ENCODE measurements at regions not wholly inside any gene's neighbourhood (a gene's known extent, or its start where the extent isn't known, plus 50 kb on each side); places are given as distances from the start of the nearest gene placed in this dataset.

DNA sequence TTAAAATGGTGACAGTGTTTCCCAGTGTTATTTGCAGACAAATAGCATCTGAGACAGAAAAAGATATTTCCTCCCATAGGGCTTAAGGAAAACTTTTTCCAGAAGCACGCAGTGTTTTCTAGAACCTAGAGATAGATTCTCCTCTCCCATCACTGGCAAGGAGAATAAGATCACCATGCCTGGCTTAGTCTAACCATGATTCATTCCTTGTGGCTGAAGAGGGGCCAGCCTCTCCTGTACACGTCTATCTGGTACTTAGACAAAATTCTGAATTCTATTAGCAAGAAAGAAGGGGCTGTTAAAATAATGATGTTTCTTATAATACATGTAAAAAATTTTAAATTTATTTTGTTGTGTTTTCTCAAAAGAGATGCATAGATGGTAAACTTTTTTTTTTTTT, 296.1 kb upstream of the LDB2 start:
- TF ChIP-seq, protein P1, sequence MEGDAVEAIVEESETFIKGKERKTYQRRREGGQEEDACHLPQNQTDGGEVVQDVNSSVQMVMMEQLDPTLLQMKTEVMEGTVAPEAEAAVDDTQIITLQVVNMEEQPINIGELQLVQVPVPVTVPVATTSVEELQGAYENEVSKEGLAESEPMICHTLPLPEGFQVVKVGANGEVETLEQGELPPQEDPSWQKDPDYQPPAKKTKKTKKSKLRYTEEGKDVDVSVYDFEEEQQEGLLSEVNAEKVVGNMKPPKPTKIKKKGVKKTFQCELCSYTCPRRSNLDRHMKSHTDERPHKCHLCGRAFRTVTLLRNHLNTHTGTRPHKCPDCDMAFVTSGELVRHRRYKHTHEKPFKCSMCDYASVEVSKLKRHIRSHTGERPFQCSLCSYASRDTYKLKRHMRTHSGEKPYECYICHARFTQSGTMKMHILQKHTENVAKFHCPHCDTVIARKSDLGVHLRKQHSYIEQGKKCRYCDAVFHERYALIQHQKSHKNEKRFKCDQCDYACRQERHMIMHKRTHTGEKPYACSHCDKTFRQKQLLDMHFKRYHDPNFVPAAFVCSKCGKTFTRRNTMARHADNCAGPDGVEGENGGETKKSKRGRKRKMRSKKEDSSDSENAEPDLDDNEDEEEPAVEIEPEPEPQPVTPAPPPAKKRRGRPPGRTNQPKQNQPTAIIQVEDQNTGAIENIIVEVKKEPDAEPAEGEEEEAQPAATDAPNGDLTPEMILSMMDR (IDR thresholded peaks at IDR 0.05; ENCODE audit: insufficient read depth, low read depth, low read length, missing control alignments): no peak
- DNase-seq (ENCODE audit: low read depth): no peak
- no peak overlapping the region for H3K4me3 ChIP-seq (ENCODE audit: low read length)

- H3K4me3 ChIP-seq (ENCODE audit: low read length): no peak overlapping the region
- TF ChIP-seq, protein P1 (IDR thresholded peaks at IDR 0.05; ENCODE audit: insufficient read depth, low read depth, low read length, missing control alignments): no peak
- DNase-seq (ENCODE audit: low read depth): no peak
Measured at GRCh38 chr4:17189759-17190158, 291.3 kb upstream of the LDB2 start.

DNA sequence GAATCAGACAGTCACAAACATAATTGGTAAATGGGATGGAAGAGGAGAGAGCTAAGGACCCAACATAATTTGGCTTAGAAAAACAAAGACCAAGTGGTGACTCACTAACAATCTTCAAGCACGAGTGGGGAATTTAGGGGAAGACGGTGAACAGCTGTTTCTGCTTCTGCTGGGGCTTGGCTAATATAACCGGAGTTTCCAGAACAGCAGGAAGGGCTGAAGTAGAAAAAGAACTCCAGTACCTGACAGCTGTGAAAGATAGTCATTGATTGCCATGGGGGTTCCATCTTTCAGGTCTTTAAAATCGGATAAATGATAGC, 290.9 kb upstream of the LDB2 start:
- DNase-seq (ENCODE audit: low read depth): peak; percentile 11
- H3K4me3 ChIP-seq (ENCODE audit: low read length): no peak overlapping the region
- TF ChIP-seq, protein P1 (IDR thresholded peaks at IDR 0.05; ENCODE audit: insufficient read depth, low read depth, low read length, missing control alignments): no peak

DNA sequence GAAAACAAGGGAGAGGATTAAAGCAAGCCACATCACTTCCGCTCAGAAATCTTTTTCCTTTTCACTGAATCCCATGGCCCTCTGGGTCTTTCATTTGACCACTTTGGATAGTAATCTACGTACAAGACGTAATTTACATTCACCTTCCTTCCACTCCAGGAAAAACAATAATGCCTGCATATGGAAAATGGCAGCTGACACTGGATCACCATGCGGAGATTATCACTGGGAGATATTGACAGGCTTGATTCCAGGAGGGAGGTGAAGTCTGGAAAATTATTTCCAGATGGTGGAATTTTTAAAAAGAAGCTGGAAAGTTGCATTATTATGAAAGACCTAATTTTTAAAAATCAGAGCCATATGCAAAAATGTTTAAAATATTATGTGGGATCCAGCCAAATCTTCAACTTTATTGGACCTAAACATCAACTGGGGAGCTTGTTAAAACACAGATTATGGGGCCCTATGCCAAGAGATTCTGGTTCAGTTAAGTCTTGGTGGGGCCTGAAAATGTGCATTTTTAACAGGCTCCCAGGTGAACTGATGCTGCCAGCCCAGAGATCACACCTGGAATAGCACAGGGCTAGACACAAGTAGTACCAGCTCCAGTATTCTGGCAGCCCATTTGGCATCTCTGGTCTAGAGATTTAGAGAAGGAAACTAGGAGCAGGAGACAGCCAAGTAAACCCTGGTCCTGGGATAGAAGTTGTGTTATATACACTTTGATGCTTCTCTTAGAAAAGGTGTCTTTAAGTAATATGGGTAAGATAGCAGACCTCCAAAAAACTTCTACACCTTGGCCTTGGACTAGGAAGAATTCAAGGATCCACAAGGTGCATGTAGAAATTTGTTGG, 290.3 kb upstream of the LDB2 start:
- no peak overlapping the region for H3K4me3 ChIP-seq (ENCODE audit: low read length)
- TF ChIP-seq, protein P1 (IDR thresholded peaks at IDR 0.05; ENCODE audit: insufficient read depth, low read depth, low read length, missing control alignments): no peak
- no peak for DNase-seq (ENCODE audit: low read depth)

GRCh38 chr4:17188125-17188524, 289.7 kb upstream of the LDB2 start:
- DNase-seq (ENCODE audit: low read depth): no peak
- no peak overlapping the region for H3K4me3 ChIP-seq (ENCODE audit: low read length)
- TF ChIP-seq, protein P1 (IDR thresholded peaks at IDR 0.05; ENCODE audit: insufficient read depth, low read depth, low read length, missing control alignments): no peak

- no peak for DNase-seq (ENCODE audit: low read depth)
- TF ChIP-seq, protein P1 (IDR thresholded peaks at IDR 0.05; ENCODE audit: insufficient read depth, low read depth, low read length, missing control alignments): no peak
- H3K4me3 ChIP-seq (ENCODE audit: low read length): no peak overlapping the region
Measured at GRCh38 chr4:17187003-17187402, 288.6 kb upstream of the LDB2 start.

DNA sequence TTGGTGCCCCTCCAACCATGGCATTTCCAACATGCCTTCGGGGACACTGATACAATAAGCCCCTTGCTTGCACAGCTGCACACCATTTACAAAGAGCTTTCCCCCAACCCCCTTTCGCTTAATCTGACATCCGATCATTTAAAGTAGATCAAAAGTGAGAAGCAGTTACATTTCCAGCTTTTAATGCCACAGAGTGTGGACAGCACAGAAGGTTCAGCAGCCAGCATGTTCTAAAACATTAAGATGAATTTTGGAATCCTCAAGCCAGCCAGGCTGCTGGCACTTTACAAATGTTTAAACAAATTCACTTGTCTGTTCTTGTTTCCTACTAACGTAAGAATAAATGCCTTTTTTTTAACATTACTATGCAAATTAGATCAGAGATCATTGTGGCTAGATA, 284.4 kb upstream of the LDB2 start:
- no peak overlapping the region for H3K4me3 ChIP-seq (ENCODE audit: low read length)
- TF ChIP-seq, protein P1 (IDR thresholded peaks at IDR 0.05; ENCODE audit: insufficient read depth, low read depth, low read length, missing control alignments): no peak
- DNase-seq (ENCODE audit: low read depth): no peak
